H1 (cell line): ENCODE measurements at regions not wholly inside any gene's neighbourhood (a gene's known extent, or its start where the extent isn't known, plus 50 kb on each side); places are given as distances from the start of the nearest gene placed in this dataset.

Experiments
- CTCF ChIA-PET: fragments of 300-600 bp; sonication (Branson Sonifier 250); formaldehyde crosslinking; loops from one replicate; lab custom pipeline; 2021; ENCODE audit not compliant: partially characterized antibody; lab: Charles Lee
- POLR2A ChIA-PET: fragments of 300-600 bp; sonication (Branson Sonifier 250); formaldehyde crosslinking; loops from one replicate; lab custom pipeline; 2021; ENCODE audit warnings: inconsistent platforms; ENCODE audit not compliant: partially characterized antibody; lab: Charles Lee
- DNase-seq, 2 experiments: peaks; one replicate each; pipeline versions ENCODE4 v3.0.0 to v3.0.0-alpha.2; 2010 to 2022; ENCODE audit warnings: low spot score in 2 of 2, low read depth in 1 of 2, mixed read lengths in 1 of 2
- FAIRE-seq: peaks from 2 replicates; lab custom pipeline; 2011; peaks lifted over from hg19 to GRCh38; lab: Jason Lieb, UNC
- H2AFZ ChIP-seq: 2 replicates; pipeline ENCODE4 v1.8.1; 2012; ENCODE audit warnings: low read length, inconsistent platforms
- H2AK5ac ChIP-seq: 2 replicates; pipeline ENCODE4 v1.6.1; 2013; ENCODE audit warnings: low read depth, low read length
- H2BK120ac ChIP-seq: replicated peaks from 2 replicates; pipeline ENCODE3; 2013; ENCODE audit warnings: low read depth, low read length, inconsistent platforms
- H2BK12ac ChIP-seq: 2 replicates; pipeline ENCODE4 v1.6.1; 2013; ENCODE audit warnings: low read depth, low read length
- H2BK15ac ChIP-seq: 2 replicates; pipeline ENCODE4 v1.6.1; 2013; ENCODE audit warnings: low read length
- H2BK20ac ChIP-seq: 2 replicates; pipeline ENCODE4 v1.6.1; 2013; ENCODE audit warnings: low read length
- H2BK5ac ChIP-seq: 2 replicates; pipeline ENCODE4 v1.6.1; 2013; ENCODE audit warnings: low read depth, low read length
- H3K14ac ChIP-seq: 2 replicates; pipeline ENCODE4 v1.6.1; 2013; ENCODE audit warnings: inconsistent platforms; ENCODE audit not compliant: insufficient read length
- H3K18ac ChIP-seq: 2 replicates; pipeline ENCODE4 v1.6.1; 2013; ENCODE audit warnings: low read length; ENCODE audit errors: extremely low read depth
- H3K23ac ChIP-seq: 2 replicates; pipeline ENCODE4 v1.6.1; 2013; ENCODE audit warnings: inconsistent platforms; ENCODE audit not compliant: insufficient read length
- H3K23me2 ChIP-seq: 2 replicates; pipeline ENCODE4 v1.6.1; 2013; ENCODE audit warnings: low read depth, low read length
- H3K27ac ChIP-seq: 2 replicates; pipeline ENCODE4 v1.6.1; 2011; ENCODE audit warnings: low read depth, low read length, inconsistent platforms
- H3K27me3 ChIP-seq, 4 experiments: replicated peaks in 1 of 4; 1 replicate in 1 of 4; 2 replicates in 3 of 4; pipeline versions ENCODE4 v1.6.1 to v1.8.1; 2011 to 2013; ENCODE audit warnings: low read length in 3 of 4, mild to moderate bottlenecking in 3 of 4, inconsistent platforms in 2 of 4, mixed read lengths in 2 of 4, moderate library complexity in 1 of 4; ENCODE audit not compliant: control insufficient read depth in 3 of 4, insufficient read depth in 3 of 4; ENCODE audit errors: extremely low read depth in 1 of 4
- H3K36me3 ChIP-seq, 4 experiments: 2 replicates each; pipeline versions ENCODE4 v1.6.1 to v1.8.1; 2011 to 2013; ENCODE audit warnings: mild to moderate bottlenecking in 4 of 4, low read length in 3 of 4, moderate library complexity in 2 of 4, control low read depth in 1 of 4, inconsistent platforms in 1 of 4; ENCODE audit not compliant: insufficient read depth in 4 of 4, control insufficient read depth in 2 of 4
- H3K4ac ChIP-seq: replicated peaks from 2 replicates; pipeline ENCODE3; 2013; ENCODE audit warnings: low read length, low read depth, mixed read lengths, inconsistent platforms; ENCODE audit not compliant: insufficient read length
- H3K4me1 ChIP-seq, 4 experiments: replicated peaks in 1 of 4; 1 replicate in 1 of 4; 2 replicates in 3 of 4; pipeline versions ENCODE4 v1.6.1 to v1.8.1; 2011 to 2013; ENCODE audit warnings: low read length in 3 of 4, inconsistent platforms in 2 of 4, mixed read lengths in 1 of 4; ENCODE audit not compliant: insufficient read depth in 4 of 4, control insufficient read depth in 3 of 4
- H3K4me2 ChIP-seq, 2 experiments: 2 replicates each; pipeline versions ENCODE4 v1.6.1 to v1.8.1; 2011 to 2013; ENCODE audit warnings: low read depth in 2 of 2, low read length in 2 of 2, control low read depth in 1 of 2, inconsistent platforms in 1 of 2, mild to moderate bottlenecking in 1 of 2; ENCODE audit not compliant: insufficient read depth in 1 of 2
- H3K4me3 ChIP-seq, 4 experiments: fragments of 200-600, 300-600 bp in 1 of 4; sonication (generic), shearing (Covaris generic), sonication (Bioruptor Twin) in 1 of 4; 2 replicates each; pipeline versions ENCODE4 v1.5.1 to v1.8.1; 2011 to 2016; ENCODE audit warnings: low read length in 4 of 4, low read depth in 3 of 4, control low read depth in 2 of 4, inconsistent platforms in 2 of 4, mild to moderate bottlenecking in 2 of 4, mixed read lengths in 1 of 4, moderate library complexity in 1 of 4; ENCODE audit not compliant: insufficient read depth in 2 of 4; ENCODE audit errors: extremely low read depth in 1 of 4
- H3K56ac ChIP-seq: replicated peaks from 2 replicates; pipeline ENCODE3; 2013; ENCODE audit warnings: low read depth, mild to moderate bottlenecking, mixed read lengths, low read length, inconsistent platforms; ENCODE audit not compliant: insufficient read length
- H3K79me1 ChIP-seq: 2 replicates; pipeline ENCODE4 v1.6.1; 2013; ENCODE audit warnings: low read depth, low read length, control low read depth
- H3K79me2 ChIP-seq, 2 experiments: 2 replicates each; pipeline versions ENCODE4 v1.6.1 to v1.8.1; 2012 to 2013; ENCODE audit warnings: low read length in 2 of 2, mild to moderate bottlenecking in 2 of 2, inconsistent platforms in 1 of 2; ENCODE audit not compliant: insufficient read depth in 2 of 2, control insufficient read depth in 1 of 2
- H3K9ac ChIP-seq, 4 experiments: replicated peaks in 1 of 4; 1 replicate in 1 of 4; 2 replicates in 3 of 4; pipeline versions ENCODE4 v1.6.1 to v1.8.1; 2011 to 2013; ENCODE audit warnings: low read depth in 3 of 4, low read length in 3 of 4, control low read depth in 2 of 4, mild to moderate bottlenecking in 2 of 4, moderate library complexity in 2 of 4, inconsistent platforms in 1 of 4; ENCODE audit errors: extremely low read depth in 1 of 4
- H3K9me3 ChIP-seq, 2 experiments: 2 replicates each; pipeline versions ENCODE4 v1.6.1 to v1.8.1; 2012 to 2013; ENCODE audit warnings: mild to moderate bottlenecking in 2 of 2, moderate library complexity in 2 of 2, control low read depth in 1 of 2, inconsistent platforms in 1 of 2, low read depth in 1 of 2, low read length in 1 of 2, mixed read lengths in 1 of 2; ENCODE audit not compliant: insufficient read depth in 2 of 2
- H4K20me1 ChIP-seq, 2 experiments: replicated peaks in 1 of 2; 2 replicates each; pipeline versions ENCODE3 to v1.8.1; 2011 to 2013; ENCODE audit warnings: inconsistent platforms in 2 of 2, low read length in 2 of 2, mild to moderate bottlenecking in 1 of 2; ENCODE audit not compliant: insufficient read depth in 2 of 2, control insufficient read depth in 1 of 2
- H4K5ac ChIP-seq: 2 replicates; pipeline ENCODE4 v1.6.1; 2013; ENCODE audit warnings: low read length, low read depth, mixed read lengths, inconsistent platforms; ENCODE audit not compliant: insufficient read length
- H4K8ac ChIP-seq: 2 replicates; pipeline ENCODE4 v1.8.0; 2013; ENCODE audit warnings: mild to moderate bottlenecking, moderate library complexity, low read length, inconsistent platforms; ENCODE audit not compliant: insufficient read depth; ENCODE audit errors: extremely low read depth
- H4K91ac ChIP-seq: replicated peaks from 2 replicates; pipeline ENCODE3; 2013; ENCODE audit warnings: low read length, mixed read lengths, inconsistent platforms; ENCODE audit not compliant: insufficient read length
- BACH1 ChIP-seq: IDR thresholded peaks from 2 replicates; pipeline ENCODE4 v1.6.1; 2012; ENCODE audit warnings: low read length, improper control_type of control experiment
- WGBS, 2 experiments: shearing (Covaris generic) in 1 of 2; methylation state at CpG; one replicate each; pipeline versions ENCODE4 v1.1.6 to v1.1.7; 2013 to 2015; ENCODE audit warnings: low lambda C conversion rate in 2 of 2, mixed read lengths in 2 of 2, inconsistent platforms in 1 of 2, low coverage in 1 of 2, missing lambda C conversion rate in 1 of 2; ENCODE audit not compliant: insufficient replicate concordance in 2 of 2, insufficient coverage in 1 of 2, insufficient read length in 1 of 2; ENCODE audit errors: extremely low coverage in 1 of 2, missing lambda C conversion rate in 1 of 2; 5-methylcytosine and 5-hydroxymethylcytosine counted together
- TF ChIP-seq, protein P1 (sequence below): IDR thresholded peaks from 2 replicates; pipeline ENCODE4 v1.6.1; 2012; ENCODE audit warnings: inconsistent platforms

DNA sequence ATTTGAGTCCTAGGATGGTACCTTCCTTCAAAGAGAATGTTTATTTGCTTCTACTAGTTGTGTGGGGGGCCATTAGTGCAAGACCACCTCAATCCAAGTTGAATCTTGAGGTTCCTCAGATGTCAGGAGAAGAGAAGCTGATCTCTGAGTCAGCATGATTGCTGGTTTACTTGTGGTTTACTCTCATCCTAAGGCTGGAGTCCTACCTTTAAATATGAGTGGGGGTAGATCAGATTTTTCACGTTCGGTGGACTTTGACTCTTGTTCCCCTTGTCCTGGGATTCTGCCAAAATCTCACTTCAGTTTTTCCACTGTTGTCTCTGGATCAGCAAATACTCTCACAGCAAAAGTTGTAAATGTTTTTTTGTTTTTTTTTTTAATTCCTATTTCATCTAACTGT, 84.6 kb upstream of the F13A1 start:
- H2BK5ac ChIP-seq = no peak overlapping the region
- H3K4me3 ChIP-seq = no peak overlapping the region
- no peak overlapping the region for H3K27ac ChIP-seq
- H3K4me1 ChIP-seq = 0 out of 7 replicates have a peak, but pooled peaks cover 0 to 2% (median 0%) of the 10 kb centered on the region in 4 experiments
- H3K4ac ChIP-seq = no peak overlapping the region
- H2BK12ac ChIP-seq = no peak overlapping the region
- CTCF ChIA-PET = no interaction called here
- no peak overlapping the region for H3K56ac ChIP-seq
- no peak overlapping the region for H4K91ac ChIP-seq
- H2BK15ac ChIP-seq = no peak overlapping the region
- FAIRE-seq = no peak
- no peak overlapping the region for H4K5ac ChIP-seq
- H3K36me3 ChIP-seq = no peaks in the 10 kb centered on the region
- TF ChIP-seq, protein P1, sequence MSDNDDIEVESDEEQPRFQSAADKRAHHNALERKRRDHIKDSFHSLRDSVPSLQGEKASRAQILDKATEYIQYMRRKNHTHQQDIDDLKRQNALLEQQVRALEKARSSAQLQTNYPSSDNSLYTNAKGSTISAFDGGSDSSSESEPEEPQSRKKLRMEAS = no peak
- TF ChIP-seq BACH1 = no peak
- TF ChIP-seq, all 59 proteins: peak for 0
- Histone ChIP-seq H2BK120ac (no peak overlapping the region), H3K79me1 (no peaks in the 10 kb centered on the region), H3K23me2 (no peaks in the 10 kb centered on the region), H4K20me1 (no peaks in the 10 kb centered on the region), H2AK5ac (no peak overlapping the region), H4K8ac (no peak overlapping the region), H3K18ac (no peak overlapping the region), H3K14ac (no peak overlapping the region), H3K9ac (no peak overlapping the region), H3K4me2 (no peak overlapping the region), H3K9me3 (no peaks in the 10 kb centered on the region), H3K79me2 (no peaks in the 10 kb centered on the region), H3K27me3 (no peaks in the 10 kb centered on the region), H2AFZ (no peak overlapping the region), H2BK20ac (no peak overlapping the region), H3K23ac (no peak overlapping the region)
- WGBS, 2 experiments = 89% methylated on average over 2 of the region's 2 CpGs; no CpG with 5 or more reads in 1 of the 2 experiments
- DNase-seq = no peak
- POLR2A ChIA-PET = no interaction called here
